Islet of Langerhans (tissue), 1 donor: ENCODE measurements at regions not wholly inside any gene's neighbourhood (a gene's known extent, or its start where the extent isn't known, plus 50 kb on each side); places are given as distances from the start of the nearest gene placed in this dataset.
"Not testable (repeated sequence)": the region's sequence is repeated elsewhere in the genome, so short reads cannot be mapped to it uniquely, and the experiment has no call there.

Source experiments
- FAIRE-seq: peaks from one replicate; lab custom pipeline; 2011; peaks lifted over from hg19 to GRCh38; lab: Jason Lieb, UNC

GRCh38 chr6:71204741-71205140 lies 83.9 kb upstream of the OGFRL1 start:
- FAIRE-seq, result no peak

DNA sequence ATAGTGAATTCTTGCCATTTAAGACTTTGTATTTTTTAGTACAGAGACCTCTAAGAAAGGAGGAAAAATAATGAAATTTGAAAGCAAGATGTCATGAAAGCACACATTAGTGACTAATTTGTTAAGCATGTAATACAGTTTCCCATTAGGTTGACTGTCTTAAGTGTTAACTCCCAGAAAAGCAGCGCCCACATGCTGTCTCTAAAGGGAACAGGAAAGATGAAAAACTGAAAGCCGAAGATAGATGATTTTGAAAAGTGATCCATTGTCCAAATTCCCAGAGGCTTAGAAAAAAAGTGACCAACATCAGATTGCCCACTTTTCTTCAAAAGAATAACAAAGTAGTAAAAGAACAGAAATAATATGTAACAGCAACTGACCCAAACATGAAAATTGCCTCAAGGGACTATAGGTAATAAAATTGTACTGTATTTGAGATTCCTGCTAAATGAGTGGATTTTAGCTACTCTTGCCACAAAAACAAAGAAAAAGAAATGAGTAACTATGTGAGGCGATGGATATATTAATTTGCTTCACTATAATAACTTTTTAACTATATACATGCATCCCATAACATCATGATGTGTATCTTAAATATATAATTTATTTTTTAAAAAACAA lies 83.2 kb upstream of the OGFRL1 start:
- no peak for FAIRE-seq

DNA sequence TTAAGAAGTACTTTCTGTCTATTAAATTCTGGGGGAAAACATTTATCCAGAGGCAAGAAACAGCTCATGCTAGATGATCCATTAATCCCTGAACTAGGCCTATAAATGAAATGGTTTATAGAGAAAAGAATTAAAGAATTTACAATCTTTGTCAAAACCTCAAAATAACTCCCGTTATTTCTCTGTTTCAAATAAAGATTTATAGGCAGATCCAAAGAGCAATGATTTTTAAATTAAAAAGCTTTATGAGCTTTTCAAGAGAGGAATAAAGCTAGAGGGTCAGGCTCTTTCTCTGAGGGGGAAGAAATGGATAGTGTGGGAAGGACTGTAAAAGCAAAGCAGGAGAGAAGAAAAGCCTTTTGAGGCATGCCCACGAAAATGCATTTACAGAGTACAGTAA lies 82.5 kb upstream of the OGFRL1 start:
- no peak for FAIRE-seq

- no peak for FAIRE-seq
Observed at GRCh38 chr6:71209206-71209605, 79.4 kb upstream of the OGFRL1 start.

DNA sequence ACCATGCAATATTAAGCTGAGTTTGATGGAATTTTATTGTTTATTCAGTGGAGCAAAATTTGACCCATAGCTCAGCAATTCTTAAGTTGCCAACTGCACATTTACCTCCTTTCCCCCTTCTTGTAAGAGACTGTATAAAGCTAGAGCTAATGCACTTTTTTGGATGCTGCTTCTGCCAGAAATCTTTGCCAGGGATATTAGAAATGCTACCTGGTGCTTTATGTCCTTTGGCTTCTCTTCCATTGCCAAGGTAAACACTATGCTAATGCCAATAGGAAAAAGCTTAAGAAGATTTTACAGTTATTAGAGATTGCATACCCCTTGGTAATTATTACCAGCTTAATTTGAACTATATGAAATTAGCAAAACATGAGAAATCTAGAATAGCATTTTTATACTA lies 79.0 kb upstream of the OGFRL1 start:
- no peak for FAIRE-seq

GRCh38 chr6:71211799-71212198 lies 76.8 kb upstream of the OGFRL1 start:
- FAIRE-seq, result no peak

DNA sequence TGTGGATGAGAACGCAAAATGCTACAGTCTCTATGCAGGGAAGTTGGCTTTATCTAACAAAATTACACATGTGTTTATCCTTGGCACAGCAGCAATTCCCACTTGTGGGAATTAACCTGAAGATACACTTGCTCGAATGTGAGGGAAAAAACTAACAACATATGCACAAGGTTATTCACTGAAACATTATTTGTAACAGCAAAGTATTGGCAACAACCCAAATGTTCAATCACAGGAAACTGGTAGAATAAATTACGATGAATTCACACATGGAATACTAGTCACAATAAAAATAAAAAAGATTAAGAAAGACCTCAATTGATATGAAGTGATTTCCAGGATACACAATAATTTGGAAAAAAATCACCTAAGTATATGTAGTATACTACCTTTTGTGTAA lies 68.1 kb upstream of the OGFRL1 start:
- FAIRE-seq, result no peak

DNA sequence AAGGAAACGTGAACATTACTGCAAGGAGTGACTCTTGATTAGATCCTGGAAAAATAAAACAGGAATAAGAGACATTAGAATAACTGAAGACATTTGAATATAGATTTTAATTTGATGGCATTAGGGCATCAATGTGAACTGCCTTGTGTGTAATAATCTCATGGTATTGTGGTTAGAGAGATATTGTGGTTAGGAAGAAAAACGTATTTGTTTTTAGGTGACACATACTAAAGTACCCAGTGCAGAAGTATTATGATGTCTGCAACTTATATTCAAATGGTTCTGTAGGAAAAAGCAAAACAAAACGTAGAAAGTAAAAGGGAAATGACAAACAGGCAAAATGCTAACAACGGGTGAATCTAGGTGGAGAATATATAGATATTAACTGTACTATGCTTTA lies 65.9 kb upstream of the OGFRL1 start:
- no peak for FAIRE-seq

- FAIRE-seq, result no peak
Observed at GRCh38 chr6:71224011-71224410, 64.6 kb upstream of the OGFRL1 start.

GRCh38 chr6:71226151-71226550 lies 62.5 kb upstream of the OGFRL1 start:
- no peak for FAIRE-seq

- FAIRE-seq, result no peak
Observed at GRCh38 chr6:71228461-71229041, 60.1 kb upstream of the OGFRL1 start.

GRCh38 chr6:71229477-71229876 lies 59.1 kb upstream of the OGFRL1 start:
- no peak for FAIRE-seq

DNA sequence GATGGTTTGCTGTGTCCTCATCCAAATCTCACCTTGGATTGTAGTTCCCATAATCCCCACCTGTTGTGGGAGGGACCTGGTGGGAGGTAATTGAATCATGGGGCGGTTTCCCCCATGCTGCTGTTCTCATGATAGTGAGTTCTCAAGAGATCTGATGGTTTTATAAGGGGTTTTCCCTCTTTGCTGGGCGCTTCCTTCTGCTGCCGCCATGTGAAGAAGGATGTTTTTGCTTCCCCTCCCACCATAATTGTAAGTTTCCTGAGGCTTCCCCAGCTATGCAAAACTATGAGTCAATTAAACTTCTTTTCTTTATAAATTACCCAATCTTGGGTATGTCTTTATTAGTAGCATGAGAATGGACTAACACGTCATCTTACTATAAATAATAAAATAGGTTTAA lies 55.7 kb upstream of the OGFRL1 start:
- FAIRE-seq, result not testable (repeated sequence)

DNA sequence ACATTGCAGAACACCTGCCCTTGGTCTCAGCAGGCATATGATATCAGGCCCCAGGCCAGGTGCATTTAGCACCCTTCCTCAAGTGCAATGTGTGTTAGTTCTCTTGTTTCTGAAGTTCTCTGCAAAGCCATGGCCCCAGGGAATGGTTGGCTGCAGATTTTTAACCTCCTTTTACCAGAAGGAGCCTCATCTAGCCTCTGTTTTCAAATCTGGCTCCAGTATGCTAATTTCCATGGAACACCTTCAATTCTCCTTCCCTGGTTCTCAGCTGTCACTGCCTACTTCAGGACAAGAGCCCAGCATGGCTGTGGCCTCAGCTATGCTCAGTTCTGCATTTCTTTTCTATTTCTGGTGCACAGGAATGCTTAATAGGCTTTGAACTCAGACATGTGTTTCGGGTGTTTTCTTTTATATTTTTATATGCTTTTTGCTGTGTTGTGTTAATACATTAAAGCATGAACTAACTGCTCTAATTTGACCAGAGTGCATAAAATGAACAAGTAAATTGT lies 51.6 kb upstream of the OGFRL1 start:
- no peak for FAIRE-seq

- no peak for FAIRE-seq
Observed at GRCh38 chr6:71238351-71238750, 50.3 kb upstream of the OGFRL1 start.
